ENCODE measurements at regions not wholly inside any gene's neighbourhood (a gene's known extent, or its start where the extent isn't known, plus 50 kb on each side); places are given as distances from the start of the nearest gene placed in this dataset.

DNA sequence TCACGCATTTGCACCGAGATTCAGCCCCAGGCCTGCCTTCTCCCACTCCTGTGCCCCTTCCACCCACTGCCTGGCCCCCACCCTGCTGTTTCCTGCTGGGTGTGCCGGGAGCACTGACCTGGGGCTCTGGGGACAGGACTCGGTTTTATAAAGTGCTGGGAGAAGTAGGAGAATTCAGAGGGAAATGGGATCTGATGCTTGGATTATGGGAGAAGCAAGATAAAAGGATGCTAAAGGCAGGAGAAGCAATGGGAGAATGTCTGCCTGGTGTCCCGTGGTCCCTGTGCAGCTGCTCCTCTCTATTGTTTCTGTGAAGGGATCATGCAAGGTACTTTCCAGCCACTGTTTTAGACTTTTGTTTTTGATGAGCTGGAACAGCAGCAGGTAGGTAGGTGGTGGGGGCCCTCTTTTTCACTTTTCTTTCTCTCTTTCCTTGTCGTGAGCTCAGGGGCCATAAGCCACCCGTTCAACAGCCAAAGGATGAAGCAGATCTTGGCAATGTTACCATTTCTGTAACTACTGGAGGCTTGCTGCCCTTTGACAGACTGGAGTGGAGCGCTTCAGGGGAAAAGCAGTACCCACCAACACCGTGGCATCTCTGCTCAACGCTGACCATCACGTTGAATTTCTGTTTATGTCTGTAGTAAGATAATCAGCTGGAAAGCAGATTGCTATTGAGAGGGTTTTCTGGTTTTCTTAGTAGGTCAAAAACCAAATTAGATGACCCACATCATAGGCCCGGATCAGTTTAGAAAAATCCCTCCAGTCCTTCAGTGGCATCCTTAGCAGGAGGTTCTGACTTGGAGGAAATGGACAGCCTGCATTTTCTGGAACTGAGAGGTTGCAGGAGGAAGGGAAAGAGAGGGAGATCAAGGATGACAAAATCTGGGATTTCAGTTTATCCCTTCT, 63.8 kb upstream of the ENPP6 start:
- TF ChIP-seq, protein P1, sequence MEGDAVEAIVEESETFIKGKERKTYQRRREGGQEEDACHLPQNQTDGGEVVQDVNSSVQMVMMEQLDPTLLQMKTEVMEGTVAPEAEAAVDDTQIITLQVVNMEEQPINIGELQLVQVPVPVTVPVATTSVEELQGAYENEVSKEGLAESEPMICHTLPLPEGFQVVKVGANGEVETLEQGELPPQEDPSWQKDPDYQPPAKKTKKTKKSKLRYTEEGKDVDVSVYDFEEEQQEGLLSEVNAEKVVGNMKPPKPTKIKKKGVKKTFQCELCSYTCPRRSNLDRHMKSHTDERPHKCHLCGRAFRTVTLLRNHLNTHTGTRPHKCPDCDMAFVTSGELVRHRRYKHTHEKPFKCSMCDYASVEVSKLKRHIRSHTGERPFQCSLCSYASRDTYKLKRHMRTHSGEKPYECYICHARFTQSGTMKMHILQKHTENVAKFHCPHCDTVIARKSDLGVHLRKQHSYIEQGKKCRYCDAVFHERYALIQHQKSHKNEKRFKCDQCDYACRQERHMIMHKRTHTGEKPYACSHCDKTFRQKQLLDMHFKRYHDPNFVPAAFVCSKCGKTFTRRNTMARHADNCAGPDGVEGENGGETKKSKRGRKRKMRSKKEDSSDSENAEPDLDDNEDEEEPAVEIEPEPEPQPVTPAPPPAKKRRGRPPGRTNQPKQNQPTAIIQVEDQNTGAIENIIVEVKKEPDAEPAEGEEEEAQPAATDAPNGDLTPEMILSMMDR (IDR thresholded peaks at IDR 0.05), result no peak
- no peak for TF ChIP-seq POLR2A (IDR thresholded peaks at IDR 0.05)
